ENCODE measurements at regions not wholly inside any gene's neighbourhood (a gene's known extent, or its start where the extent isn't known, plus 50 kb on each side); places are given as distances from the start of the nearest gene placed in this dataset.

GRCh38 chr7:51482976-51483375, 166.4 kb upstream of the COBL start:
- Histone ChIP-seq H3K27me3 (ENCODE audit: control insufficient read depth in 1 of 2, insufficient read depth in 2 of 2, low read length in 2 of 2) (no peaks in the 10 kb centered on the region), H3K4me3 (ENCODE audit: low read depth in 1 of 2, low read length in 2 of 2) (no peak overlapping the region), H3K9me3 (ENCODE audit: low read length) (no peaks in the 10 kb centered on the region), H3K36me3 (ENCODE audit: insufficient read depth, low read length) (no peaks in the 10 kb centered on the region), H3K27ac (ENCODE audit: low read depth, low read length) (no peak overlapping the region), H3K4me1 (ENCODE audit: insufficient read depth, low read length) (no peaks in the 10 kb centered on the region), H3K9ac (ENCODE audit: low read length) (no peak overlapping the region)

- no peaks in the 10 kb centered on the region for H3K9me3 ChIP-seq (ENCODE audit: low read length)
- H3K27me3 ChIP-seq (ENCODE audit: control insufficient read depth in 1 of 2, insufficient read depth in 2 of 2, low read length in 2 of 2), result no peaks in the 10 kb centered on the region
- no peak overlapping the region for H3K4me3 ChIP-seq (ENCODE audit: low read depth in 1 of 2, low read length in 2 of 2)
- H3K27ac ChIP-seq (ENCODE audit: low read depth, low read length), result no peak overlapping the region
- no peaks in the 10 kb centered on the region for H3K36me3 ChIP-seq (ENCODE audit: insufficient read depth, low read length)
- H3K4me1 ChIP-seq (ENCODE audit: insufficient read depth, low read length), result no peaks in the 10 kb centered on the region
- no peak overlapping the region for H3K9ac ChIP-seq (ENCODE audit: low read length)
Observed at GRCh38 chr7:51481421-51481820, 164.8 kb upstream of the COBL start.

- H3K27ac ChIP-seq (ENCODE audit: low read depth, low read length), result no peak overlapping the region
- no peak overlapping the region for H3K4me3 ChIP-seq (ENCODE audit: low read depth in 1 of 2, low read length in 2 of 2)
- H3K9me3 ChIP-seq (ENCODE audit: low read length), result no peaks in the 10 kb centered on the region
- no peak overlapping the region for H3K9ac ChIP-seq (ENCODE audit: low read length)
- H3K4me1 ChIP-seq (ENCODE audit: insufficient read depth, low read length), result no peaks in the 10 kb centered on the region
- no peaks in the 10 kb centered on the region for H3K36me3 ChIP-seq (ENCODE audit: insufficient read depth, low read length)
- no peaks in the 10 kb centered on the region for H3K27me3 ChIP-seq (ENCODE audit: control insufficient read depth in 1 of 2, insufficient read depth in 2 of 2, low read length in 2 of 2)
Observed at GRCh38 chr7:51477819-51478218, 161.2 kb upstream of the COBL start.

- Histone ChIP-seq H3K4me1 (ENCODE audit: insufficient read depth, low read length) (no peaks in the 10 kb centered on the region), H3K27ac (ENCODE audit: low read depth, low read length) (no peak overlapping the region), H3K9ac (ENCODE audit: low read length) (no peak overlapping the region), H3K9me3 (ENCODE audit: low read length) (no peaks in the 10 kb centered on the region), H3K4me3 (ENCODE audit: low read depth in 1 of 2, low read length in 2 of 2) (no peak overlapping the region), H3K36me3 (ENCODE audit: insufficient read depth, low read length) (no peaks in the 10 kb centered on the region), H3K27me3 (ENCODE audit: control insufficient read depth in 1 of 2, insufficient read depth in 2 of 2, low read length in 2 of 2) (no peaks in the 10 kb centered on the region)
Observed at GRCh38 chr7:51477323-51477722, 160.7 kb upstream of the COBL start.

- Histone ChIP-seq H3K9me3 (ENCODE audit: low read length) (no peaks in the 10 kb centered on the region), H3K4me1 (ENCODE audit: insufficient read depth, low read length) (no peaks in the 10 kb centered on the region), H3K36me3 (ENCODE audit: insufficient read depth, low read length) (no peaks in the 10 kb centered on the region), H3K27me3 (ENCODE audit: control insufficient read depth in 1 of 2, insufficient read depth in 2 of 2, low read length in 2 of 2) (peaks cover 0 to 8% of the 10 kb centered on the region in 2 donors), H3K27ac (ENCODE audit: low read depth, low read length) (no peak overlapping the region), H3K9ac (ENCODE audit: low read length) (no peak overlapping the region), H3K4me3 (ENCODE audit: low read depth in 1 of 2, low read length in 2 of 2) (no peak overlapping the region)
Observed at GRCh38 chr7:51476026-51476425, 159.4 kb upstream of the COBL start.

- H3K27me3 ChIP-seq (ENCODE audit: control insufficient read depth in 1 of 2, insufficient read depth in 2 of 2, low read length in 2 of 2), result peaks cover 0 to 8% of the 10 kb centered on the region in 2 donors
- H3K9ac ChIP-seq (ENCODE audit: low read length), result no peak overlapping the region
- no peak overlapping the region for H3K4me3 ChIP-seq (ENCODE audit: low read depth in 1 of 2, low read length in 2 of 2)
- H3K27ac ChIP-seq (ENCODE audit: low read depth, low read length), result no peak overlapping the region
- H3K36me3 ChIP-seq (ENCODE audit: insufficient read depth, low read length), result no peaks in the 10 kb centered on the region
- no peaks in the 10 kb centered on the region for H3K4me1 ChIP-seq (ENCODE audit: insufficient read depth, low read length)
- H3K9me3 ChIP-seq (ENCODE audit: low read length), result no peaks in the 10 kb centered on the region
Observed at GRCh38 chr7:51472873-51473272, 156.3 kb upstream of the COBL start.

- H3K9ac ChIP-seq (ENCODE audit: low read length), result no peak overlapping the region
- no peaks in the 10 kb centered on the region for H3K4me1 ChIP-seq (ENCODE audit: insufficient read depth, low read length)
- peak overlapping the region in 1 of 2 donors; percentile 27 for H3K4me3 ChIP-seq (ENCODE audit: low read depth in 1 of 2, low read length in 2 of 2)
- no peaks in the 10 kb centered on the region for H3K9me3 ChIP-seq (ENCODE audit: low read length)
- H3K27ac ChIP-seq (ENCODE audit: low read depth, low read length), result no peak overlapping the region
- peaks cover 0 to 8% of the 10 kb centered on the region in 2 donors for H3K27me3 ChIP-seq (ENCODE audit: control insufficient read depth in 1 of 2, insufficient read depth in 2 of 2, low read length in 2 of 2)
- H3K36me3 ChIP-seq (ENCODE audit: insufficient read depth, low read length), result no peaks in the 10 kb centered on the region
Observed at GRCh38 chr7:51471981-51472296, 155.3 kb upstream of the COBL start.

GRCh38 chr7:51471210-51471980, 154.8 kb upstream of the COBL start:
- peaks cover 0 to 8% of the 10 kb centered on the region in 2 donors for H3K27me3 ChIP-seq (ENCODE audit: control insufficient read depth in 1 of 2, insufficient read depth in 2 of 2, low read length in 2 of 2)
- no peaks in the 10 kb centered on the region for H3K4me1 ChIP-seq (ENCODE audit: insufficient read depth, low read length)
- H3K9ac ChIP-seq (ENCODE audit: low read length), result no peak overlapping the region
- no peaks in the 10 kb centered on the region for H3K9me3 ChIP-seq (ENCODE audit: low read length)
- no peak overlapping the region for H3K27ac ChIP-seq (ENCODE audit: low read depth, low read length)
- H3K36me3 ChIP-seq (ENCODE audit: insufficient read depth, low read length), result no peaks in the 10 kb centered on the region
- H3K4me3 ChIP-seq (ENCODE audit: low read depth in 1 of 2, low read length in 2 of 2), result peak overlapping the region in 1 of 2 donors; percentile 27

GRCh38 chr7:51467384-51468017, 150.9 kb upstream of the COBL start:
- no peaks in the 10 kb centered on the region for H3K4me1 ChIP-seq (ENCODE audit: insufficient read depth, low read length)
- H3K9me3 ChIP-seq (ENCODE audit: low read length), result no peaks in the 10 kb centered on the region
- H3K27ac ChIP-seq (ENCODE audit: low read depth, low read length), result no peak overlapping the region
- H3K4me3 ChIP-seq (ENCODE audit: low read depth in 1 of 2, low read length in 2 of 2), result no peak overlapping the region
- H3K36me3 ChIP-seq (ENCODE audit: insufficient read depth, low read length), result no peaks in the 10 kb centered on the region
- no peak overlapping the region for H3K9ac ChIP-seq (ENCODE audit: low read length)
- peaks cover 0 to 8% of the 10 kb centered on the region in 2 donors for H3K27me3 ChIP-seq (ENCODE audit: control insufficient read depth in 1 of 2, insufficient read depth in 2 of 2, low read length in 2 of 2)

GRCh38 chr7:51459809-51460208, 143.2 kb upstream of the COBL start:
- H3K27ac ChIP-seq (ENCODE audit: low read depth, low read length), result no peak overlapping the region

GRCh38 chr7:51458693-51459092, 142.1 kb upstream of the COBL start:
- H3K9ac ChIP-seq (ENCODE audit: low read length), result no peak overlapping the region

More at GRCh38 chr7:51459809-51460208, 143.2 kb upstream of the COBL start:
- Histone ChIP-seq H3K9me3 (ENCODE audit: low read length) (no peaks in the 10 kb centered on the region), H3K4me3 (ENCODE audit: low read depth in 1 of 2, low read length in 2 of 2) (no peak overlapping the region), H3K27me3 (ENCODE audit: control insufficient read depth in 1 of 2, insufficient read depth in 2 of 2, low read length in 2 of 2) (no peaks in the 10 kb centered on the region), H3K9ac (ENCODE audit: low read length) (no peak overlapping the region), H3K36me3 (ENCODE audit: insufficient read depth, low read length) (no peaks in the 10 kb centered on the region), H3K4me1 (ENCODE audit: insufficient read depth, low read length) (no peaks in the 10 kb centered on the region)

GRCh38 chr7:51457079-51457478, 140.5 kb upstream of the COBL start:
- Histone ChIP-seq H3K4me3 (ENCODE audit: low read depth in 1 of 2, low read length in 2 of 2) (no peak overlapping the region), H3K27ac (ENCODE audit: low read depth, low read length) (no peak overlapping the region), H3K36me3 (ENCODE audit: insufficient read depth, low read length) (no peaks in the 10 kb centered on the region), H3K27me3 (ENCODE audit: control insufficient read depth in 1 of 2, insufficient read depth in 2 of 2, low read length in 2 of 2) (no peaks in the 10 kb centered on the region), H3K4me1 (ENCODE audit: insufficient read depth, low read length) (peaks cover 8% of the 10 kb centered on the region), H3K9me3 (ENCODE audit: low read length) (no peaks in the 10 kb centered on the region), H3K9ac (ENCODE audit: low read length) (no peak overlapping the region)

More at GRCh38 chr7:51458693-51459092, 142.1 kb upstream of the COBL start:
- H3K4me3 ChIP-seq (ENCODE audit: low read depth in 1 of 2, low read length in 2 of 2), result no peak overlapping the region
- no peaks in the 10 kb centered on the region for H3K27me3 ChIP-seq (ENCODE audit: control insufficient read depth in 1 of 2, insufficient read depth in 2 of 2, low read length in 2 of 2)
- H3K4me1 ChIP-seq (ENCODE audit: insufficient read depth, low read length), result no peaks in the 10 kb centered on the region
- no peaks in the 10 kb centered on the region for H3K36me3 ChIP-seq (ENCODE audit: insufficient read depth, low read length)
- H3K9me3 ChIP-seq (ENCODE audit: low read length), result no peaks in the 10 kb centered on the region
- H3K27ac ChIP-seq (ENCODE audit: low read depth, low read length), result no peak overlapping the region
